SIG-M5 (cell line): ENCODE measurements at regions not wholly inside any gene's neighbourhood (a gene's known extent, or its start where the extent isn't known, plus 50 kb on each side); places are given as distances from the start of the nearest gene placed in this dataset.

Experiments
- DNase-seq: peaks from one replicate; lab custom pipeline; 2025; lab: John Stamatoyannopoulos, UW

DNA sequence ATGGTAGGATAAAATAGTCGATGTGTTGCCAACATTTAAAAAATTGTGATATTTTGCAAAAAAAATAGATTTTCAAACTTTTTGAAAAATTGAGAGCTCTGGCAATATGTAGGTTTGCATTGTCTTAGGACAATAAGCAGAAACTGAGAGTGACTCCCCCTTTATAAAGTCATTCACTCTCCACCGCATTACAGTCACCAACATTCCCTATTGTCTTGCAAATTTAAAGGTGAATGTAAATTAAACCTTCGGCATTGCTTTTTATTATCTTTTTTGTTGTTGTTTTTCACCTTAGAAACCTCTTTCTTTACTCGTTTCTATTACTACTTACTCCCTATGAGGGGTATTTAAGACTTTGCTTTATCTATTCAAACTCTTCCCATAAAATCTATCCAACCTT lies 944.2 kb downstream of the DTWD2 start:
- DNase-seq = no peak

- no peak for DNase-seq
These were observed 944.8 kb downstream of the DTWD2 start for GRCh38 chr5:118043531-118043930.

- DNase-seq = no peak
These were observed 946.3 kb downstream of the DTWD2 start for GRCh38 chr5:118042076-118042475.

DNA sequence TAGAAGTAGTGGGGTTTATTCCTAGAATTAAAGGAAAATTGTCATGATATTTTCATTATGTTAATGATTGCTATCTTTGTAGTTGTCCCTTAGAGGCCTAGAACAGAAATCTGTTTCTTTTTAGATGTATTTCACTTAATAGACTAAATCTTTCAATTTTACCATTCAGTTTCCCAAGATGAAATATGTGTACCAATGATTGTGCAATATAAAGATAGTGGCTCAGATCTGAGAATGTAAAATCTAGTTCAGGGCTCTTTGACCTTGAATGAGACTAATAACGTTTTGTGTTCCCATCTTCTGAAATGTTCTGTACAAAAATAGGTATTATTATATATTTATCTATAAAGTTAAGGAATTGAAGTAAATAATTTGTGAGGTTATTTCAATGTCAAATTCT lies 947.9 kb downstream of the DTWD2 start:
- DNase-seq = no peak

DNA sequence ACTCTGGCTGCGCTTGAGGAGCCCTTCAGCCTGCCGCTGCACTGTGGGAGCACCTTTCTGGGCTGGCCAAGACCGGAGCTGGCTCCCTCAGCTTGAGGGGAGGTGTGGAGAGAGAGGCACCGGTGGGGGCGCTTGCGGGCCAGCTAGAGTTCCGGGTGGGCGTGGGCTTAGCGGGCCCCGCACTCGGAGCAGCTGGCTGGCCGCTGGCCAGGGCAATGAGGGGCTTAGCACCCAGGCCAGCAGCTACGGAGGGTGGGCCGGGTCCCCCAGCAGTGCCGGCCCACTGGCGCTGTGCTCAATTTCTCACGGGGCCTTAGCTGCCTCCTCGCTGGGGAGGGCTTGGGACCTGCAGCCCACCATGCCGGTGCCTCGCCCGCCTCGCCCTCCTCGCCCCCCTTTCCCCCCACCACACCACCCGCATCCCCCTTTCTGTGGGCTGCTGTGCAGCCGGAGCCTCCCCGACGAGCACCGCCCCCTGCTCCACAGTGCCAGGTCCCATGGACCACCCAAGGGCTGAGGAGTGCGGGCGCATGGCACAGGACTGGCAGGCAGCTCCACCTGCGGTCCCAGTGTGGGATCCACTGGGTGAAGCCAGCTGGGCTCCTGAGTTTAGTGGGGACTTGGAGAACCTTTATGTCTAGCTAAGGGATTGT lies 954.5 kb downstream of the DTWD2 start:
- DNase-seq = no peak

- no peak for DNase-seq
These were observed 958.5 kb downstream of the DTWD2 start for GRCh38 chr5:118029807-118030206.

GRCh38 chr5:118022062-118022461 lies 966.3 kb downstream of the DTWD2 start:
- no peak for DNase-seq

GRCh38 chr5:118017536-118017935 lies 970.8 kb downstream of the DTWD2 start:
- no peak for DNase-seq

DNA sequence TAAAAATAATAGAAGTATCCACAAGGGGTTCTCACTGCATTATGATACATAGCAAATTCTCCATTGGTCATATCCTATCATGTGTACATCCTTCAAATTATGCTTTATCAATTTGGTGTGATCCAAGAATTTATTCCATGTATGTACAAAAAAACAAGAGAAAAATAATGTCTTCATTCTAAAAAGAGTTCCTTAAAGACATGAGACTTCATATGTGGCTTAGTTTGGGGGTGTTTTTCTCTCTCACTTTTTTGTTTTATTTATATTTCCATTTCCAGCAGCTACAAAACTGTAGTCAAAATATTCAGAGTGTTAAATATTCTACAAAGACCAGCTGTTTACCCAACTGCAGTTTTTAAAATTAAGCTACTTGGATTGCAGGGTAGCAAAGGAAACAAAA lies 972.0 kb downstream of the DTWD2 start:
- DNase-seq = no peak

GRCh38 chr5:118015511-118015910 lies 972.8 kb downstream of the DTWD2 start:
- DNase-seq = no peak

GRCh38 chr5:118009741-118010297 lies 978.5 kb downstream of the DTWD2 start:
- no peak for DNase-seq

DNA sequence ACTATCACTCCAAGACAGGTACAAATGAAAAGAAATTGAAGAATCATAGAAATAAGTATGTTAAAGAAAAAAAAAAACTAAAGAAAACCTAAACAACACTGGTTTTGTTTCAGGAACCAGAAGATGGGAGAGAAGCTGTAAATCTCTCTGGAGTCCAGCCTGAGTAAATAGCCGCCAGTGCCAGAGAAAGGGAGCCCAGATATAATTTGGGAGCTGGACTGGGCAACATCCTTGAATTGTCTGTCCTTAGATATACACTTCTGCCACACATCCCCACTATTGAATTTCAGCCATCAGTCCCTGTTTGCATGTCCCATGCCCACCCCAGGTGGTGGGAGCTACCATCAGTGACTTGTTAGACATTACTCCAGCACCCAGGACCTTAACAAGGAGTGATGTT lies 979.6 kb downstream of the DTWD2 start:
- DNase-seq = no peak

GRCh38 chr5:118007262-118007661 lies 981.1 kb downstream of the DTWD2 start:
- no peak for DNase-seq

GRCh38 chr5:118006219-118006618 lies 982.1 kb downstream of the DTWD2 start:
- no peak for DNase-seq

- DNase-seq = no peak
These were observed 988.3 kb downstream of the DTWD2 start for GRCh38 chr5:117999939-118000549.

DNA sequence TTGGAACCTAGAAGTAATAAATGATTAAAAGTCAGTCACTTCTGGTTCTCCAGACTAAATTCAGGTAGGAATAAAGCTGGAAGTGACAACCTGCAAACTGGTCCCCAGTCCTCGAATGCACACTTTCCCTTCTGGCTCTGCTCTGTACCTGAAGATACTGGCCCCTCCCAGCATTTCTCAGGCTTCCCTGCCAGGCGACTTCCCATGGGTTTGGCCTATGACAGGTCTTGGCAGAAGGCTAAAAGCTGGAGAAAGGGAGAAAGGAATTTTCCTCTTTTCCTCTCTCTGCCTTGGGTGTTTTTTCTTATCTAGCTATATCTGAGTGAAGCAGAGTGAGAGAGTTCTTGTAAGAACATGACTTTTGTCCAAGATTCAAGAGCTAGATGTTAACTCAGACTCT lies 1005.7 kb downstream of the DTWD2 start:
- DNase-seq = no peak

DNA sequence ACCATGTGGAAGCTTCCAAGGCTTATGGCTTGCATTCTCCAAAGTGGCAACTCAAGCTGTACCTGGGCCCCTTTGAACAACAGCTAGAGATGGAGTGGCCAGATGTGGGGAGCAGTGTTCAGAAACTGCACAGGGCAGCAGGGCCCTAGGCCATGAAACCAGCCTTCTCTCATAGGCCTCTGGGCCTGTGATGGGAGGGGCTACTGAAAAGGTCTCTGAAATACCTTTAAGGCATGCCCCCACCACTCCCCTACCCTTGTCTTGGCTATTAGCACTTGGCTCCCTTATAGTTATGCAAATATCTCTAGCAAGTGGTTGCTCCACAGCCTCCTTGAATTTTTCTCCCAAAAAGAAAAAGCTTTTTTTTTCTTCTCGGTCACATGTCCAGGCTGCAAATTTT lies 1014.6 kb downstream of the DTWD2 start:
- DNase-seq = no peak

- DNase-seq = no peak
These were observed 1032.5 kb downstream of the DTWD2 start for GRCh38 chr5:117955831-117956230.

GRCh38 chr5:117954331-117954730 lies 1034.0 kb downstream of the DTWD2 start:
- no peak for DNase-seq

GRCh38 chr5:117953272-117953671 lies 1035.1 kb downstream of the DTWD2 start:
- DNase-seq = no peak

DNA sequence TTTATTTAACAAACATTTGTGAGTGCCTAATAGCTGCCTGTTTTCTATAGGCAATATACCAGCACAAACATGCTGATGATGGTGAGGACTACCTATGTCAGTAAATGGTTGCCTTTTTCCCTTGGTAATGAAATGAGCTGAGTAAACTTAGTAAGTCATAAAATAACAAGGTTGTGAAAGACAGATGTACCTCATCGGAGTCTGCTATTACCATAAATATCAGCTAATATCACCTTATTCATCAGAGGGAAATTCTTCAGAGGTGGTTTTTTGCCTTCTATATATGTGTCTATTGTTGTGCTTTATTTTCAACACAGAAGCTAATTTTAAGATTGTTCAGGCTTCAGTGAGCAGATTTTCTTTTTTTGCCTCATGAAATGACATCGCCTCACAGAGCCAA lies 1040.5 kb downstream of the DTWD2 start:
- no peak for DNase-seq

- no peak for DNase-seq
These were observed 1041.2 kb downstream of the DTWD2 start for GRCh38 chr5:117947121-117947520.

DNA sequence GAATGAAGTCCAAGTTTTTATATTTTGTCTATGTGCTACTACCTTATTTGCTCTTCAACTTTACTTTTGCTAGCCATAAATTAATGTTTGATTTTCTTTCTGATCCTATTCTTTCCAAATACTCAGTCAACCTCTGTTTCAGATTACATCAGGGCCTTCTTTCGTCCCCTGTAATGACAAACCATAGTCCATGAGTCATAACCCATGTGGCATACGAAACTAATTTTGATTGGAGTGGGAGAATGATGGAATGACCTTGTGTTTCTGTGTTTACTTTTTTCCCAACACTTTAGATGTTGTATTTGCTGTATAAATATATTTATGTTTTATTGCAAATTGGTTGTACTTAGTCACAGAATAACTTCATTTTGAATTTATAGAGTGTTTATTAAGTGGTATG lies 1043.1 kb downstream of the DTWD2 start:
- no peak for DNase-seq

DNA sequence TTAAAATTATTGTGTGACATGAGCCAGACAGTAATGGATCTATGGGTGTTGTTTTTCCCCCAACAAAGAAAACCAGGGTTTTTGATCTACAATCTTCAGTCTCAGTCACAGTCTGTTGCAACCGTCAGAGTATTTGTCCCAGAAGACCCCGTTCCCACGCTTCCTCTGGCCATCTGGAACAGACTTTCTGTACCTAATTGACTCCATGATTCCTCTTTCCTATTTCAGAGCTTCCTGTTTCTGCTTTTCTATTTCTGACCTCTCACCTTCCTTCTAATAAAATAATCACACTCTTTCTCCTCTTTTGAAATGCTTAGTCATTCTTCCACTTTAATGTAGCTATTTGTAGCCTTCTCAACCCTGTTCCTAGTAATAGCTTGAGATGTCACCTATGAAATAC lies 1044.8 kb downstream of the DTWD2 start:
- no peak for DNase-seq
